CD4-positive, alpha-beta T cell treated with Interleukin-17A for 1 hour (primary cell): ENCODE measurements at regions not wholly inside any gene's neighbourhood (a gene's known extent, or its start where the extent isn't known, plus 50 kb on each side); places are given as distances from the start of the nearest gene placed in this dataset.
"Not testable (repeated sequence)": the region's sequence is repeated elsewhere in the genome, so short reads cannot be mapped to it uniquely, and the experiment has no call there.

Source experiments
- DNase-seq: peaks from one replicate; pipeline ENCODE4 v3.0.0-alpha.2; 2020

DNA sequence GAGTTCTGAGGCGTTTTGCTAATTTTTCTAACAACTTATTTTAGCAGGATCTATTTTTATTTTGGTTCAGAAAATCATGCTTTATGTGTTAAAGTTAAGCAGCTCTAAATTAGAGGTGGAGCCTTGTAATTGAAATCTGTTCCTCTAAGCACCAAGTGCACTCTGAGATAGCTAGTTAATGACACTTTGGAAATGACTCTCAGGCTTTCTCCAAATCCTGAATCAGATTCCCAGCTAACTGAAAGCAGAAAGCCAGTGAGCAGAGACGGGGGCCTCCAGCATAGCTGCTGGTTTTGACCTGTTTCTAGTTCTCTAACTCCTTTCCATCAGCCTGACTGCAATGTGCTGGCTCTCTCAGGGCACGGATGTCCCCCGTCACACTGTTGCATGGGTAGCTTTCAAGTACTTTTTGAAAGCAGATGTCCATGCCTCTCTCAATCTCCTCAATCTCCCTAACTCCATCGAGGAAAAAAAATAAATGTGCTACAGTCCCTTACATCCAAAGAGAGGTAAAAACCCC lies 326.5 kb downstream of the SATB2 start:
- no peak for DNase-seq

DNA sequence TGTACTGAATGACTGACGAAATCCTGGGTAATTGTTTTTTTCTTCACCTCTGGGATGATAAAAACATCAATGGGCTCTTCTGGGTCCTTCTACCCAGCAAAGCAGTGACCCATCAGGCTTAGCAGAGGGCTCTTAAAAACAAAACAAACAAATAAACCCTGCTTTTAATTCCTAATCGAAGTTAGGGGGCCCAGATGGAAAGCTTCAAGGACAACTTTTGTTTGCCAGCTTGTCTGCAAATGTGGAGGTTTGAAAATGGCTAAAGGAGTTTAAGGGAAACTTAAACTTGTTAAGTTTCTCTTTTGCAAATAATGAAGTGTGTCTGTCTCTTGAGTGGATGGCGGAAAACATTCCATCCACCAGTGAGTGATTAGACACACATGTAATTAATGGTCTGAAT lies 327.2 kb downstream of the SATB2 start:
- DNase-seq: no peak

DNA sequence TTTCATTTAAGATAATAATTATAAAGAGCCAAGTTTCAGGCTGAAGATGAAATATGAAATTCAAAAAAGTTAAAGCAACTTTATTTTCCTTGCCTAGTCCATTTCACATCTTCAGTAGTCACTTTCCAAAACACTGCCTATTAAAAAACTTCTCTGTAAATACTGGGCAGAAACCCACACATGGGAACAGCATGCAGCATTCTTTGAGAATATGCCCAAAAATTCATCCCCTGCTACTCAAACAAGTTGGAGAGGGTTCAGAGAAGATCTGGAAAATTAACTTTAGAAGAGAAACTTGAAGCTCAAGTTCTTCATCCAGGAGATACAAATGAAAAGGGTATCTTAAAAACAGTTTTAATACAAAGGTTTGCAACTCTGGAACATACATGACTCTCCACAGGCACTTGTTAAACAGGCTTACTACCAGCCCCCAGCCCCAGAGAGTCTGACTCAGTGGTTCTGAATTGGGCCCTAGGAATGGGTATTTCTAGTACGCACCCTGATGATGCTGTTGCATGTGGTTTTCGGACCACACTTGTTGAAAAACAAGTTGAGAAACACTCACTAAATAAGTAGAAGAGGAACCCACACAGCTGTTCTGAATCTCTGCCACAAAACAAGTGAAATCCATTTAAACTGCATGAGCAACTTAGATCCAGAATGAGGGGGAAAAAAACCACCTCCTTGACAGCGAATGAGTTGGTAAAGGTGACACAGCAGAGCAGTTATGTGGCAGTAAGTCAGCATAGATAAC lies 329.1 kb downstream of the SATB2 start:
- no peak for DNase-seq

DNA sequence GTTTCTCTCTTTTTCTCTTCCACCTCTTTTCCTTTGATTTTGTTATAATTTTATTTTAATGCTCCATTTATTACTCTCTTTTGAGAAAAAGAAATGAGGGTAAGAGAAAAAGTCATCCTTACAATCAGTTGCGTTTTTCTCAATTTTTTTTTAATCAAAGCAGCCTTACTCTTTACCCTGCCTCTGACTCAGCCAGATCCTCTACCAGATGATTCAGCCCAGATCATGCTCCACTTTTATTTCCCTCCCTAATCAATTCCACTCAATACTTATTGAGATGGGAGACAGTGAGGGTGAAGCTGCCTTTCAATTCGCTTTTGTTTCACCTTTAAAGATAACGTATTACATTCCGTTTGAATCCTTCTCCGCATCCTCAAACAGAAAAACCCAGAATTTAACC lies 337.9 kb downstream of the SATB2 start:
- no peak for DNase-seq

DNA sequence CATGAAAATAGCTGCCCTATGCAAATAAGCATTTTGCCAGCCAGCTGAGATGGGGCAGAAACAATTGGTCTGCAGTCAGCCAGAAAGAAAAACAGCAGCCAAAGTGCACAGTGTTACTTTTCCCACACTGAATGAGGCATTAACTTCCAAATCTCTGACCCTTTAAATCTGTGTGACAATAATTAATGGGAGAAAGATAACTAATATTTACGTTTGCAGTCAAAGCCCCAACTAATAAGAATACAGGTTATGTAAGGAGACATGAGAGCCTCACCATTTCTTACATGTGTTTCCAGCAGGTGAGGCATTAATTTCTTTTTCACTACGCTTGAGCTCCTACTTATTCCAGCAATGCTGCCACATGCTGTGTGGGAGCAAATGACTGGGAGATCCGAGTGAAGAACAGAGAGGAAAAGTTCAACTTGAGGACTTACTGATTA lies 339.0 kb downstream of the SATB2 start:
- no peak for DNase-seq

DNA sequence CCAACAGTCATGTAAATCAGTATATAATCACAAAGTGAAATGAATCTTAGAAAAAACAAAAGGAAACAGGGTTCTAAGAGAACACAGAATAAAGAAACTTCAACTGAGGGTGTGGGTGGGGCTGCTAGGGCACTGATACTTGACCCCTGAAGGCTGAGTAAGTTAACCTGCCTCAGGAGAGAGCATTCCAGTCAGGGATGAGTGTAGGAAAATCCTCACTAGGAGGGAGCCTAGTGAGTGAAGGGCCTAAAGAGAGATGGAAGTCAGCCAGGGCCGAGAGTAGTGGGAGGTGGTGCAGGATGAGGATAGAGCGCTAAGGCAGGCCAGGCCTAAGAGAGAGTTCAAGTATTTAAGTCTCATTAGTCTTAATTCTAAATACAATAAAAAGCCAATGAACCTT lies 342.6 kb downstream of the SATB2 start:
- no peak for DNase-seq

DNA sequence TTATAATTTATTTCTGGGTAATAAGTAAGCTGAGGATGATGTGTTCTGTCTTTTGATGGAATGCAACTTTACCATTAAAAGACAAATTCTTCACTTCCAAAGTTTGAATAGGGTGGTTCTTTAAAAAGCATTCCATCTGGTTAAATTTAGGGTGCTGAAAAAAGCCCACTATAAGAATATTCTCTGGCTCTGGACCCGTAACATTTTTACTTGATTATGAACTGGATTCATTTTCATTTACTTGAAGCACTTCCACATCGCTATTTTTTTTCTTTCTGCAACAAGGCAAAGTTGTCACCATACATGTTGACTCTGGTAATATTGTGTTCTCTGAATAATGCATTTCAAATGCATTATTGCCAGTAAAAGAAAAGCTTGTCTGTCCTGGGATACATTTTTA lies 344.6 kb downstream of the SATB2 start:
- DNase-seq: no peak

DNA sequence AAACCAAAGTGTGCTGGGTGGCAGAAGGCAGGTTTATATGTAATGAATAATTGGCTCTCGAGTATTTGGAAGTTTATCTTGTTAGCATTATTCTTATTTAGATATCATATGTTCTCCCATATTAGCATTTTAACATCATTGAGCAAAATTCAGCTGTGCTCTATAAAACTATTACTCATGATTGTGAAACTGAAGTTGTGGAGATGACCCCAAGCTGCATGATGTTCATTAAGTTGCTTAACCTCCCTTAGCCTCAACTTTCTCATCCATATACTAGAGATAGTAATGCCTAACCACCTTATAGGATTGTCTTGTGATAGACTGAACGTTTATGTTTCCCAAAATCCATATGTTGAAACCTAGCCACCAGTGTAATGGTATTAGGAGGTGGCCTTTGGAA lies 346.3 kb downstream of the SATB2 start:
- no peak for DNase-seq

DNA sequence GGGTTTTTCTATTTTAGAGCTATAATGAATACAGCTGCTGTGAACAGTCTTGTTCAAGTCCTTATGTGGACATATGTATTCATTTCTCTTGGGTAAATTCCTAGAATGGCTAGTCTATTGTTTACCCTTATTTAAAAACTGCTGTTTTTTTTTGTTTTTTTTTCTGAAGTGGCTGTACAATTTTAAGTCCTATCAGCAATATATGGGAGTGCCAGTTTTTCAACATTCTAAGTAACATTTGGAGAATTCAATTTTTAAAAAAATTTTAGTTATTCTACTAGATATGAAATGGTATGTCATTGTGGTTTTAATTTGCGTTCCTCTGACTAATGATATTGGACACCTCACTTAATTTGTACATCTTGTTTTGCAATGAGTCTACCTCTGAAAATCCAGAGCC lies 349.7 kb downstream of the SATB2 start:
- no peak for DNase-seq

DNA sequence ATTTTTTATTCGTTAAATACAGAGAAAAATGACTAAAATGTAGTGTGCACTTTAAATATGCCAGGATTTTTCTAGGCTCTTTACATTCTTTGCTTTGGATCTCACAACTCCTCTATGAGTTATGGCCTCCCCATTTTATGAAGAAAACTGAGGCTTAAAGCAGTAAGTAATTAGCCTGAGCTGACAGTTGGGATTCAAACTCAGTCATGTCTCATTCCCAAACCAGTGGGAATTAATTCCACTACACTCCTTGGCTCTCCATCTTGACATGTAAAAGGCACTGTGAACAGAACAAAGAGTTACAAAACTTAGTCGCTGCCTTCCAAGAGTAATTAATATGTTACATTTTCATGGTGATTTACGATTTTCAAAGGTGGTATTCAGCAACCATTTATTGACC lies 351.9 kb downstream of the SATB2 start:
- no peak for DNase-seq

DNA sequence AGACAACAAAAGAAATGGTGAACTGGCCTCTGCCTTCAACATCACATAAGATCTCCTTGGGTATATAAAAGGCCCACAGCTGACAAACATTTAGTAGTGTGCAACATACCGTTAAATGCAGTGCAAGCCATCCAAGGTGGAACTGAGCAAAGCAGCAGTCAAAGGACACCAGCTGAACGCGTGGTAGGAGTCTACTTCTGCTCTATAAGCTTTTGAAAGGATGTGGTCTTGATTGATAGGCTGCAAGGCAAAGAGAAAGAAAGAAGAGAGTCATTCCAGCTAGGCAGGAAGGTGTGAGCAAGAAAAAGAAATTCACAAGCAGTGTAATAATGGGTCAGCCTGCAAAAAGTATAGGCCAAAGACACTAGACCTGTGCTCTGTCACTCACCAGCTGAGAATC lies 356.3 kb downstream of the SATB2 start:
- DNase-seq: no peak

DNA sequence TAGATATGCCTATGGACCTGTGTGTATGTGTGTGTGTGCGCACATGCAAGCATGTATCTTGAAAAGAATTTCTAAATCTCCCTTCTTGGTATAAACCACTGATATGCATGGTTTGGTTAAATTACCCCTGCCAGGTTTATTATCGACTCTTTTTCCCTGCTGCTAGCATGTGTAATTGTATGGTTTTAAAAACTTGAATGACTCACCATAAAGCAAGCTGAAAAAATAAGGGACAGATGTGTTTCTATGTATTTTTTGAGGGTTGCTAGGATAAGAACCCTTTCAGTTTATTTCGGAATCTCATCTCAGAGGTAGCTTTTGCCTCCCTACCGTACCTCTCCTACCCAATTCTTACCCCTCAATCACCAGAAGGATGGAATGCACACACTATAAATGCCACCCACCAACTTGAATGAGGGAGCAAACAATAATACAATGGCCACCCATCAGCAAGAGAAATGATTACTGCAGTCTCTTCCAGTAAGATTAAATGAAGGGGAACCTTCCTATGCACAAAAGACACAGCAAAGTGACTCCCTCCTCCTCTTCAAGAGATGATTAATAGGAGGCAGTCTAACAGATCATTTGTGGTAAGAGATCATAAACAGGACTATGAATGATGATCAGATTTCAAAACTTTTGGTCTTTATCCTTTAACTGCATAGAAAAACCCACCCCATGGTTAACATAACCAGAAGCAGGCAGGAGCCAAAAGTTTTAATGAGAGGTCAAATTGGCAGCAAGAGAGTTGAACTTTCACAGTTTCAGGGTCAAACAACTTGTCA lies 357.2 kb downstream of the SATB2 start:
- no peak for DNase-seq

DNA sequence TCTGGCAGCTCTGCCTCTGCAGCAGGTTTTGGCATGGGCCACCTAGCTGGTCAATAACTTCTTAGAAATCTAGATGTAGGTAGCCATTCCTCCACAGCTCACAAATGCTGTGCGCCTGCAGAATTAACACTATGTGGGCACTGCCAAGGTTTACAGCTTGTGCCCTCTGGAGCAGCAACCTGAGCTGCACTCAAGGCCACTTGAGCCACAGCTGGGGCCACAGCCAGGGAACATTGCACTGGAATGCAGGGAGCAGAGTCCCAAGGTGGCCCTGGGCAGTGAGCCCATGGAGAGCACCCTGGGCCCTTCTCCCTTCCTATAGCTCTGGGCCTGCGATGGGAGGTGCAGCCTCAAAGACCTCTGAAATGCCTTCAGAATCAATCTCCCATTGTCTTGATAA lies 365.3 kb downstream of the SATB2 start:
- no peak for DNase-seq

DNA sequence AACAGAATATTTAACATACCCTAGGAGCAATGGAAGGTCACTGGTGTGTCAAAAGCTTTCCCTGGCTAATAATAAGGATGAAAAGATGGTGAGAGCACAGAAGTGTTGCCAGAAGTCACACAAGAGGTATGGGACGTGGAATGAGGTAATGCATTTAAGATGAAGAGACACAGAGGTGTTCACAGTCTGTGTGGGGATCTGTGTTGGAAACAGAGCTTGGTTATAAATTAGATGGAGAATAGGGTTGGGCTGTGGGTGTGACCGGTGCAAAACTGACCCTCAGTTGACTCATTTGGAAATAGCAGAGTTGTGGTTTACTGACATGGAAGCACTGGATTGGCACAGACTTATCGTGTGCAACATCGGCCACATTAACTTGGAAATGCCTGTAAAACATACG lies 372.5 kb downstream of the SATB2 start:
- no peak for DNase-seq

DNA sequence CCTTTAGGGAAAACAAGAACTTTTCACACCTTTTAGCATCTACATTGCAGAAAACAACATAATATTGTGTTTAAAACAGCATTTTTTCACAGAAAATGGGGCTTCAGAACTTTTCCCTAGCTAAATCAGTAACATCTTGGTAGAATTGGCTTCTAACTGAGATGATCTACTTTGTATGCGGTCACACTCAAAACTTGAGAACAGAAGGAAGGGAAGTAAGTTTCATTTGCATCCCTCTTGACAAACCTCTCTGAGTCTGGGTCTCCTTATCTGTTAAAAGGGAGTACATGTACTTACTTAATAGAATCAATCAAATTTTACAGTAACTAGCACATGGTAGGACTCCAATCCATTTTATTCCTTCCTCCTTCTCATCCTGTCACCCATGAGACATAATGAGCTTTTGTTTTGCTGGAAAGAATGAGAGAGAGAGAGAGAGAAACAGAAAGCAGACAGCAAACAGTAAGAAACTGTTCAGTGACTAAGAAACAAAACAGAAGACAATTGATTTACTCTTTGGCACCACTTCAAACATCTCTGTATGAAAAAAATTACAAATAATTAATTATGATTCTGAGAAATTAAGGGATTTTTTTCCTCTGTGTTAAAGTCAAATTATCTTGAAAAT lies 387.3 kb downstream of the SATB2 start:
- no peak for DNase-seq

DNA sequence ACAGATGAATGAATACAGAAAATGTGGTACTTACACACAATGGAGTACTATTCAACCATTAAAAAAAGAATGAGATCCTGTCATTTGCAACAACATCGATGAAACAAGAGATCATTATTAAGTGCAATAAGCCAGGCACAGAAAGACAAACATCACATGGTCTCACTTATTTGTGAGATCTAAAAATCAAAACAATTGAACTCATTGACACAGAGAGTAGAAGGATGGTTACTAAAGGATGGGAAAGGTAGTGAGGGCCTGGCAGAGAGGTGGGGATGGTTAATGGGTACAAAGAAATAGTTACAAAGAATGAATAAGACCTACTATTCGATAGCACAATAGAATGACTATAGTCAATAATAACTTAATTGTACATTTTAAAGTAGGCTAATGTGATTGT lies 393.5 kb downstream of the SATB2 start:
- DNase-seq: no peak

DNA sequence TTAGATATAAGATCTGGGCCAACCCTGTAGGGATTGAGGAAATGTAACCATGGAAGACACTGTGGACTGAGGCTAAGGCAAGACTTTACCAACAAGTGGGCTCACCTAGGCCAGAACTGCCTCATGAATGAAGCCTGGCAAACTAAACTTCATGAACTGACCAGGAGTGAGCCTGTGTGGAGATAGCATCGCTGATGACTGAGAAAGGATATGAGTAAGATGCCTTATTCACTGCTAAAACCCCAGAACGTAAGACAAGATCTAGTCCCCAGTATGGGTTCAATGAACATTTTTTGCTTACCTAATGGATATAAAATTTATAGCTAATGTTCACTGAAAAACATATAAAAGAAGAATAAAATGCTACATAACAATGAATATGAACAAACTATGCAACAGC lies 399.8 kb downstream of the SATB2 start:
- no peak for DNase-seq

DNA sequence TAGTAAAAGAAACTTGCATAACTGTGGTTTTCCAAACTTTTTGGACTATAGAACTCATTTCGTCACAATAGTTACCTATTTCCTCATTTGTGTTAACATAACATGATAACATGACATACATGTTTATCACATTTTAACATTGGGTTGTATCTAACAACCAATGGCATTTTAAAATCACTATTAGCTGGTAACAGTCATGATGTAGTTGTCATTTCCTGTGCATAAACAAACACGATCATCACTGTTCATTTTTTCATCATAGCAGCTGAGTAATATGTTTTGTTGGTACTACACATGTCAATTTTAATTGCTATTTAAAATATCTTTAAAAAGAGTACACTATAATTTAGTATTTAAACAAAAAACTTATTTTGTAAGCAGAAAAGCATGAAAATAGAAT lies 402.4 kb downstream of the SATB2 start:
- no peak for DNase-seq

DNA sequence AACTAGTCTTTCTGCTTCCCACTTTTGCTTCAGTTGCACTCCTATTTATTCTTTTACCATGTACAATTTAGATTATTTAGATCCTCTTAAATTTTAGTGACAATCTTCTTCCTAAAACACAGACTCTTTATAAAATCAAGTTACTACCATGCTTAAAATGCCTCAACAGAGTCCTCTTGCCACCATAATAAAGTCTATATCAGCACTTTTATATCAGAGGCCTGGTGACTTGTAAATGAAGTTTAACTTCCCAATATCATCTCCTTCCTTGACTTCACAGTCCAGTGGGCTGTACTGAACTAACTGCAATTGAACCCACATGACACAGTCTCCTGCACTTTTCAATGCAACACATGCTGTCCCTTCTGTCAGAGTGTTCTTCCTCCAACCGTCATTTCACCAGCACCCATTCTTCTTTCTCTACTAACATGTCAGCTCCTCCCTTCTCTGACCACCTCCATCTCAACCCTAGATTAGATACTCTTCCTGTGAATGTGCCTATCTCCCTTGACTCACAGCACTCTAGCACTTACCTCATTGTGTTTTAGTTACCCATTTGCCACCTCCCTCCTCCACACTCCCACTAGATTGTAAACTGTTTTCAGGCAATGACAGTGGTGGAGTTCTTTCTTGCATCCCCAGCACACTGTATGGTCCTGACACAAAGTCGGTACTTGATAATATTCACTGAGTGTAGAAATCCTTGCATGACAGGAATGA lies 414.9 kb downstream of the SATB2 start:
- no peak for DNase-seq

DNA sequence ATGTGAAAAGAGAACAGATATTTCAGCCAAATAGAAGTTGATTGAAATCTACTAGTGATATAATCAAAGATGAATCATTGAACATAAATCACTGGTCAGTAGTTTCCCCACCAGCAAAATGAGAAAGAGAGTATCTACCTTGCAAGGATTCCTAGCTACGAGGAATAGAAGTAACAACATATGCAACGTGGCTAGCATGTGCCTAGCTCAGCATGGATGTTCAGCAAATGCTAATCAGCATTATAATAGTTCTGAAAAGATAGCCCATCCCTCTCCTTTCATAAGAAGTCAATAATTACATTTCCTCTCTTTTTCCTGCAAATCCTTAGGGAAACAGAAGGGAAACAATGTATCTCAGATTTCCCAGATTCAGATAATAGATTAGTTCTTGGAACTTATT lies 417.2 kb downstream of the SATB2 start:
- DNase-seq: no peak

DNA sequence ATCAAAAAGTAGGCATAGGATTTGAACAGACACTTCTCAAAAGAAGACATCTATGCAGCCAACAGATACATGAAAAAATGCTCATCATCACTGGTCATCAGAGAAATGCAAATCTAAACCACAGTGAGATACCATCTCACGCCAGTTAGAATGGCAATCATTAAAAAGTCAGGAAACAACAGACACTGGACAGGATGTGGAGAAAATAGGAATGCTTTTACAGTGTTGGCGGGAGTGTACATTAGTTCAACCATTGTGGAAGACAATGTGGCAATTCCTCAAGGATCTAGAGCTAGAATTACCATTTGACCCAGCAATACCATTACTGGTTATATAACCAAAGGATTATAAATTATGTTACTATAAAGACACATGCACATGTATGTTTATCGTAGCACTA lies 424.0 kb downstream of the SATB2 start:
- DNase-seq: not testable (repeated sequence)

DNA sequence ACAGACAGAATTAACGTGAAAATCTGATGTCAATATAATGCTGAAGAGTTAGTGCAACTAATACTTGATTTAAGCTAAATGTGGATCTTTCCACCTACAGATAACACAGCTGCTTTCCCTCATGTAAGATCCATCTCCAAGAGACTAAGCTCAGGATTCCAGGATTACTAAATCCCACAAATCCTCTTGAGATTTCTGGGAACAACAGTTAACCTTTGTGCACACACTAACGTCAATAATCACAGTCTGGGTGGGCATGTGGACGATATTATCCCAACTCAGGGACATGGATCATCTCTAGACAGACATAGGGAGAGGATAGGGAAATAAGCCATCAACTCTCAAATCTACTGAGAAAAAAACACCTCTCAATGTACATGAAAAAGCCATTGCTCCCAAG lies 432.6 kb downstream of the SATB2 start:
- DNase-seq: no peak

DNA sequence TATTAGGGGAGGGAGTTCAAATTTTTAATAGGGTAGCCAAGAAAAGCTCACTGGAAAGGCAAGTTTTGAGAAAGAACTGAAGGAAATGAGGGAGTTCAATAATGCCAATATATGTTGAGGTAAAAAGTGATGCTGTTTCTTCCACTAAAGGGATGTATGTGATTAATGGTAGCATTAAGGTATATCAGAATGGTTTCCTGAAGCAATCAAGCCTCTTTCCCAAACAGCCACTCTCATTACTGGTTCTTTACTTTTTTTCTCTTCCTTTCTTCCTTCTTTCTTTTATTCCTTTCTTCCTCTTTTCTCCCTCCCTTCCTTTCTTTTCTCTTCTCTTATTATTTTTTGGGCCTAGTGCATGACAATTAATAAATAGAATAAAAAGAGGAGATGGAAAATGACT lies 433.5 kb downstream of the SATB2 start:
- DNase-seq: no peak
